Fibroblast of pulmonary artery (primary cell): ENCODE measurements at regions not wholly inside any gene's neighbourhood (a gene's known extent, or its start where the extent isn't known, plus 50 kb on each side); places are given as distances from the start of the nearest gene placed in this dataset.

Source experiments
- DNase-seq: peaks from one replicate; pipeline ENCODE4 v3.0.0-alpha.2; 2010; ENCODE audit warnings: low read depth
- H3K4me3 ChIP-seq: replicated peaks from 2 replicates; pipeline ENCODE4 v1.5.1; 2011; ENCODE audit warnings: low read depth, mild to moderate bottlenecking, control low read depth, low read length, moderate library complexity
- CTCF ChIP-seq: IDR thresholded peaks from 2 replicates; pipeline ENCODE4 v1.5.1; 2011; ENCODE audit warnings: mild to moderate bottlenecking, control low read depth, low read length, inconsistent platforms; ENCODE audit errors: missing control alignments

- no peak for TF ChIP-seq CTCF
- H3K4me3 ChIP-seq, result no peak overlapping the region
- DNase-seq, result no peak
Measured at GRCh38 chr4:81883004-81883403, 411.3 kb upstream of the RASGEF1B start.

- no peak for DNase-seq
- no peak for TF ChIP-seq CTCF
- H3K4me3 ChIP-seq, result no peak overlapping the region
Measured at GRCh38 chr4:81881855-81882621, 410.3 kb upstream of the RASGEF1B start.

GRCh38 chr4:81876106-81876505, 404.4 kb upstream of the RASGEF1B start:
- no peak overlapping the region for H3K4me3 ChIP-seq
- TF ChIP-seq CTCF, result no peak
- DNase-seq, result no peak

GRCh38 chr4:81874661-81875515, 403.2 kb upstream of the RASGEF1B start:
- no peak for DNase-seq
- no peak for TF ChIP-seq CTCF
- no peak overlapping the region for H3K4me3 ChIP-seq

GRCh38 chr4:81870275-81870674, 398.6 kb upstream of the RASGEF1B start:
- DNase-seq, result no peak
- H3K4me3 ChIP-seq, result no peak overlapping the region
- TF ChIP-seq CTCF, result no peak

GRCh38 chr4:81860111-81860510, 388.4 kb upstream of the RASGEF1B start:
- no peak for DNase-seq
- no peak overlapping the region for H3K4me3 ChIP-seq
- TF ChIP-seq CTCF, result no peak
